Transverse colon (tissue), 4 donors: ENCODE measurements at regions not wholly inside any gene's neighbourhood (a gene's known extent, or its start where the extent isn't known, plus 50 kb on each side); places are given as distances from the start of the nearest gene placed in this dataset.

ENCODE experiments used
- DNase-seq: peaks from one replicate; pipeline ENCODE4 v3.0.0-alpha.2; 2019
- H3K27ac ChIP-seq, 4 donors: fragments of 200-600 bp; sonication (generic); 2 replicates each; pipeline ENCODE4 v1.5.1; 2016 to 2018; ENCODE audit warnings: inconsistent platforms in 4 of 4
- H3K27me3 ChIP-seq: fragments of 200-600 bp; sonication (generic); 2 replicates; pipeline ENCODE4 v1.5.1; 2017; ENCODE audit warnings: inconsistent platforms
- H3K36me3 ChIP-seq, 4 donors: fragments of 200-600 bp; sonication (generic); 2 replicates each; pipeline ENCODE4 v1.5.1; 2017 to 2019; ENCODE audit warnings: inconsistent platforms in 4 of 4
- H3K4me1 ChIP-seq, 4 donors: fragments of 200-600 bp; sonication (generic); 2 replicates each; pipeline ENCODE4 v1.5.1; 2017 to 2020; ENCODE audit warnings: inconsistent platforms in 4 of 4
- H3K4me3 ChIP-seq, 4 donors: fragments of 200-600 bp; sonication (generic); 1 replicate in 1 of 4; 2 replicates in 3 of 4; pipeline versions ENCODE4 v1.5.1 to v1.6.1; 2017 to 2019; ENCODE audit warnings: inconsistent platforms in 4 of 4
- H3K9me3 ChIP-seq, 2 donors: fragments of 200-600 bp; sonication (generic); 2 replicates each; pipeline ENCODE4 v1.5.1; 2017 to 2019; ENCODE audit warnings: inconsistent platforms in 2 of 2
- CTCF ChIP-seq, 5 experiments: fragments of 200-600 bp in 3 of 5; fragments of 450-650 bp in 2 of 5; sonication (generic) in 3 of 5; IDR thresholded peaks; 1 replicate in 2 of 5; 2 replicates in 3 of 5; pipeline ENCODE4 v1.5.1; 2016 to 2017; ENCODE audit warnings: antibody characterized with exemption in 5 of 5, inconsistent platforms in 3 of 5, mild to moderate bottlenecking in 2 of 5, moderate library complexity in 1 of 5
- EP300 ChIP-seq: sonication (generic); formaldehyde crosslinking; IDR thresholded peaks from one replicate; pipeline ENCODE4 v1.6.1; 2017; ENCODE audit warnings: antibody characterized with exemption, low read depth
- POLR2A ChIP-seq: fragments of 450-650 bp; IDR thresholded peaks from one replicate; pipeline ENCODE4 v1.6.1; 2016; ENCODE audit warnings: antibody characterized with exemption, mild to moderate bottlenecking, moderate library complexity
- POLR2AphosphoS5 ChIP-seq, 3 donors: sonication (generic); formaldehyde crosslinking; IDR thresholded peaks; one replicate each; pipeline ENCODE4 v1.6.1; 2016; ENCODE audit warnings: antibody characterized with exemption in 3 of 3
- WGBS, 2 donors: methylation state at CpG; one replicate each; pipeline ENCODE4 v1.1.5; 2018; ENCODE audit warnings: low coverage in 1 of 2; 5-methylcytosine and 5-hydroxymethylcytosine counted together
- in situ Hi-C, 4 donors: fragments of 200-750 bp; cut with MboI; loops; one replicate each; pipeline versions ENCODE4 v1.15.0 to v1.15.1; 2017; ENCODE audit warnings: low sequenced_read_pairs in 3 of 4, low pct_ligation_motif_present in 1 of 4, low pct_unique_long_range_greater_than_20kb in 1 of 4
- intact Hi-C: fragments of 100-400 bp; cut with DNase I; formaldehyde crosslinking; loops from one replicate; pipeline ENCODE4 v1.15.1; 2023; ENCODE audit warnings: low total_unique reads

- Histone ChIP-seq H3K4me1 (no peaks in the 10 kb centered on the region), H3K4me3 (no peak overlapping the region), H3K27ac (no peak overlapping the region), H3K9me3 (no peaks in the 10 kb centered on the region), H3K36me3 (no peaks in the 10 kb centered on the region), H3K27me3 (no peaks in the 10 kb centered on the region)
- TF ChIP-seq POLR2A (no peak), POLR2AphosphoS5 (IDR thresholded peaks at IDR 0.05) (no peak), CTCF (IDR thresholded peaks at IDR 0.05) (no peak), EP300 (no peak)
- DNase-seq = no peak
- intact Hi-C loops = no loop called here
- in situ Hi-C loops = no loop called here
Measured at GRCh38 chr7:124192885-124193284, 160.0 kb upstream of the TMEM229A start.

- Histone ChIP-seq H3K9me3 (no peaks in the 10 kb centered on the region), H3K27ac (no peak overlapping the region), H3K27me3 (no peaks in the 10 kb centered on the region), H3K4me1 (no peaks in the 10 kb centered on the region), H3K4me3 (no peak overlapping the region), H3K36me3 (no peaks in the 10 kb centered on the region)
- WGBS, 2 donors = 40 to 52% methylated on average over 1 of the region's 1 CpG
- no peak for TF ChIP-seq CTCF (IDR thresholded peaks at IDR 0.05)
- TF ChIP-seq EP300 = no peak
- TF ChIP-seq POLR2A = no peak
- no peak for TF ChIP-seq POLR2AphosphoS5 (IDR thresholded peaks at IDR 0.05)
- in situ Hi-C loops (no loop called here), intact Hi-C loops (no loop called here)
- no peak for DNase-seq
Measured at GRCh38 chr7:124191713-124192112, 158.8 kb upstream of the TMEM229A start.

- no peaks in the 10 kb centered on the region for H3K36me3 ChIP-seq
- no peaks in the 10 kb centered on the region for H3K4me1 ChIP-seq
- no peaks in the 10 kb centered on the region for H3K27me3 ChIP-seq
- no peak for TF ChIP-seq POLR2AphosphoS5 (IDR thresholded peaks at IDR 0.05)
- no peak for TF ChIP-seq EP300
- TF ChIP-seq CTCF (IDR thresholded peaks at IDR 0.05) = no peak
- no peak for TF ChIP-seq POLR2A
- 78 to 85% methylated on average over 3 of the region's 3 CpGs for WGBS, 2 donors
- H3K27ac ChIP-seq = no peak overlapping the region
- H3K4me3 ChIP-seq = no peak overlapping the region
- in situ Hi-C loops = no loop called here
- DNase-seq = no peak
- intact Hi-C loops = no loop called here
- no peaks in the 10 kb centered on the region for H3K9me3 ChIP-seq
Measured at GRCh38 chr7:124191030-124191429, 158.2 kb upstream of the TMEM229A start.

- Histone ChIP-seq H3K4me3 (no peak overlapping the region), H3K36me3 (no peaks in the 10 kb centered on the region), H3K27me3 (no peaks in the 10 kb centered on the region), H3K27ac (no peak overlapping the region), H3K9me3 (no peaks in the 10 kb centered on the region), H3K4me1 (no peaks in the 10 kb centered on the region)
- in situ Hi-C loops (no loop called here), intact Hi-C loops (loop anchor here (10.0 kb wide), 1 partner anchor 1936 kb away; no protein-coding TSS in a partner anchor)
- no peak for DNase-seq
- TF ChIP-seq CTCF (IDR thresholded peaks at IDR 0.05) (no peak), POLR2AphosphoS5 (IDR thresholded peaks at IDR 0.05) (no peak), POLR2A (no peak), EP300 (no peak)
- WGBS, 2 donors = 42 to 60% methylated on average over 1 of the region's 1 CpG
Measured at GRCh38 chr7:124188576-124188975, 155.7 kb upstream of the TMEM229A start.
